CD14-positive monocyte (primary cell): ENCODE measurements at regions not wholly inside any gene's neighbourhood (a gene's known extent, or its start where the extent isn't known, plus 50 kb on each side); places are given as distances from the start of the nearest gene placed in this dataset.

Experiments used
- DNase-seq, 3 donors: peaks; one replicate each; pipeline ENCODE4 v3.0.0-alpha.2; 2011 to 2022
- H2AFZ ChIP-seq: 2 replicates; pipeline ENCODE4 v1.6.0; 2012; ENCODE audit warnings: mild to moderate bottlenecking, low read depth, low read length, inconsistent platforms; ENCODE audit not compliant: insufficient read depth, poor library complexity, severe bottlenecking
- H3K27ac ChIP-seq, 2 donors: 1 replicate in 1 of 2; 2 replicates in 1 of 2; pipeline ENCODE4 v1.5.1; 2012 to 2013; ENCODE audit warnings: low read length in 2 of 2, control low read depth in 1 of 2, inconsistent platforms in 1 of 2, low read depth in 1 of 2, mild to moderate bottlenecking in 1 of 2
- H3K27me3 ChIP-seq, 2 donors: one replicate each; pipeline versions ENCODE4 v1.6.0 to v1.6.1; 2011 to 2013; ENCODE audit warnings: low read length in 2 of 2; ENCODE audit not compliant: control insufficient read depth in 2 of 2, insufficient read depth in 2 of 2
- H3K36me3 ChIP-seq, 2 donors: replicated peaks in 1 of 2; 1 replicate in 1 of 2; 2 replicates in 1 of 2; pipeline versions ENCODE4 v1.5.1 to v1.6.1; 2012 to 2013; ENCODE audit warnings: low read length in 2 of 2, control low read depth in 1 of 2, inconsistent platforms in 1 of 2, mild to moderate bottlenecking in 1 of 2; ENCODE audit not compliant: insufficient read depth in 2 of 2, control insufficient read depth in 1 of 2
- H3K4me1 ChIP-seq, 2 donors: 1 replicate in 1 of 2; 2 replicates in 1 of 2; pipeline versions ENCODE4 v1.5.1 to v1.6.1; 2012 to 2013; ENCODE audit warnings: low read length in 2 of 2, control low read depth in 1 of 2, inconsistent platforms in 1 of 2, mild to moderate bottlenecking in 1 of 2, moderate library complexity in 1 of 2; ENCODE audit not compliant: insufficient read depth in 2 of 2, control insufficient read depth in 1 of 2
- H3K4me2 ChIP-seq: replicated peaks from 2 replicates; pipeline ENCODE3; 2012; ENCODE audit warnings: low read length, moderate library complexity, mild to moderate bottlenecking; ENCODE audit not compliant: poor library complexity, severe bottlenecking; ENCODE audit errors: extremely low read depth
- H3K4me3 ChIP-seq, 3 experiments: fragments of 200-600 bp in 1 of 3; sonication (generic) in 1 of 3; replicated peaks in 1 of 3; 1 replicate in 2 of 3; 2 replicates in 1 of 3; pipeline ENCODE4 v1.5.1; 2011 to 2013; ENCODE audit warnings: low read length in 3 of 3, mild to moderate bottlenecking in 3 of 3, control low read depth in 2 of 3, low read depth in 2 of 3, inconsistent platforms in 1 of 3, moderate library complexity in 1 of 3
- H3K79me2 ChIP-seq: 2 replicates; pipeline ENCODE4 v1.6.0; 2012; ENCODE audit warnings: mild to moderate bottlenecking, control low read depth, inconsistent platforms, low read length, moderate library complexity; ENCODE audit not compliant: insufficient read depth
- H3K9ac ChIP-seq: 2 replicates; pipeline ENCODE4 v1.6.0; 2017; ENCODE audit warnings: low read length, mild to moderate bottlenecking; ENCODE audit not compliant: insufficient read depth, poor library complexity, severe bottlenecking
- H3K9me3 ChIP-seq, 2 donors: replicated peaks in 1 of 2; 1 replicate in 1 of 2; 2 replicates in 1 of 2; pipeline versions ENCODE4 v1.5.1 to v1.6.1; 2012 to 2013; ENCODE audit warnings: low read length in 2 of 2, control low read depth in 1 of 2; ENCODE audit not compliant: control insufficient read depth in 1 of 2, insufficient read depth in 1 of 2
- H4K20me1 ChIP-seq: 2 replicates; pipeline ENCODE4 v1.6.0; 2012; ENCODE audit warnings: mild to moderate bottlenecking, low read length, control low read depth, moderate library complexity; ENCODE audit not compliant: insufficient read depth
- H3K27ac Mint-ChIP-seq, 7 donors: one replicate each; pipeline ENCODE4 v1.8.0; 2020; ENCODE audit warnings: mild to moderate bottlenecking in 7 of 7, mixed read lengths in 7 of 7, moderate library complexity in 6 of 7, inconsistent platforms in 2 of 7
- H3K27me3 Mint-ChIP-seq, 3 donors: one replicate each; pipeline ENCODE4 v1.8.0; 2021 to 2022; ENCODE audit warnings: low read depth in 3 of 3, mild to moderate bottlenecking in 3 of 3, mixed read lengths in 3 of 3, moderate library complexity in 3 of 3, inconsistent platforms in 1 of 3
- H3K36me3 Mint-ChIP-seq, 2 donors: one replicate each; pipeline ENCODE4 v1.8.0; 2020; ENCODE audit warnings: mixed read lengths in 2 of 2, inconsistent platforms in 1 of 2, mild to moderate bottlenecking in 1 of 2
- H3K4me1 Mint-ChIP-seq: one replicate; pipeline ENCODE4 v1.8.0; 2020; ENCODE audit warnings: mild to moderate bottlenecking, mixed read lengths
- H3K4me3 Mint-ChIP-seq, 2 donors: one replicate each; pipeline ENCODE4 v1.8.0; 2020; ENCODE audit warnings: mild to moderate bottlenecking in 2 of 2, mixed read lengths in 2 of 2, moderate library complexity in 1 of 2
- H3K9me3 Mint-ChIP-seq, 7 donors: one replicate each; pipeline ENCODE4 v1.8.0; 2020 to 2022; ENCODE audit warnings: mixed read lengths in 7 of 7, mild to moderate bottlenecking in 6 of 7, moderate library complexity in 6 of 7, inconsistent platforms in 2 of 7
- WGBS: methylation state at CpG from one replicate; pipeline ENCODE4 v1.1.5; 2013; ENCODE audit warnings: missing lambda C conversion rate; ENCODE audit not compliant: insufficient coverage; 5-methylcytosine and 5-hydroxymethylcytosine counted together
- intact Hi-C, 2 donors: fragments of 100-400 bp; cut with micrococcal nuclease; formaldehyde crosslinking; loops; one replicate each; pipeline versions ENCODE4 v1.15.0 to v1.15.1; 2023
- TF ChIP-seq, protein P1 (sequence below): fragments of 200-600 bp; IDR thresholded peaks from one replicate; pipeline ENCODE4 v1.8.0; 2022; ENCODE audit warnings: antibody characterized with exemption, mild to moderate bottlenecking

DNA sequence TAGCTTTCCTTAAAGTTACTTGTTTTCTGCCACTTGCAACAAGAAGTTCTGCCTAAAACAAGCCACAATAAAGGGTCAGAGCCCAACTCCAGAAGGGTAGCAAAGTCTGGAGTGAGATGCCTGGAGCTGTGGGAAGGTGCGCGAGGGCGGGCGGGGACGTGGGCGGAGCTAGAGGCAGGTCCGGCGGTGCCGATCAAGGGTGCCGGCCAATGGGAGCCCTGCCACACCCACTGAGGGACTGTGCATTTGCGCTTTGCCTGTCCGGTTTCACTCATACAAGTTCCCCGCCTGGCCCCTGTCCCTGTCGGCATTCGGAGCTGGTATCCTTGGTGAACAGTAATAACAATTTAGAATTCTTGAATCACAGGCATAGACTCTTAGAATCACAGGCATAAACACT is 732.4 kb downstream of the MATN1 start:
- no peaks in the 10 kb centered on the region for H3K36me3 ChIP-seq
- H3K9ac ChIP-seq: no peak overlapping the region
- H3K9me3 Mint-ChIP-seq: peaks cover 6 to 37% (median 18%) of the 10 kb centered on the region in 7 donors
- H3K27me3 Mint-ChIP-seq: peaks cover 8 to 10% (median 10%) of the 10 kb centered on the region in 3 donors
- H3K4me1 ChIP-seq: peaks cover 6 to 12% of the 10 kb centered on the region in 2 donors
- H3K79me2 ChIP-seq: no peaks in the 10 kb centered on the region
- H3K27ac ChIP-seq: no peak overlapping the region
- no peaks in the 10 kb centered on the region for H4K20me1 ChIP-seq
- H3K27ac Mint-ChIP-seq: no peak overlapping the region
- DNase-seq: no peak
- intact Hi-C loops: no loop called here
- H3K4me1 Mint-ChIP-seq: peaks cover 8% of the 10 kb centered on the region
- H3K4me2 ChIP-seq: no peak overlapping the region
- H3K36me3 Mint-ChIP-seq: no peaks in the 10 kb centered on the region
- TF ChIP-seq, protein P1, sequence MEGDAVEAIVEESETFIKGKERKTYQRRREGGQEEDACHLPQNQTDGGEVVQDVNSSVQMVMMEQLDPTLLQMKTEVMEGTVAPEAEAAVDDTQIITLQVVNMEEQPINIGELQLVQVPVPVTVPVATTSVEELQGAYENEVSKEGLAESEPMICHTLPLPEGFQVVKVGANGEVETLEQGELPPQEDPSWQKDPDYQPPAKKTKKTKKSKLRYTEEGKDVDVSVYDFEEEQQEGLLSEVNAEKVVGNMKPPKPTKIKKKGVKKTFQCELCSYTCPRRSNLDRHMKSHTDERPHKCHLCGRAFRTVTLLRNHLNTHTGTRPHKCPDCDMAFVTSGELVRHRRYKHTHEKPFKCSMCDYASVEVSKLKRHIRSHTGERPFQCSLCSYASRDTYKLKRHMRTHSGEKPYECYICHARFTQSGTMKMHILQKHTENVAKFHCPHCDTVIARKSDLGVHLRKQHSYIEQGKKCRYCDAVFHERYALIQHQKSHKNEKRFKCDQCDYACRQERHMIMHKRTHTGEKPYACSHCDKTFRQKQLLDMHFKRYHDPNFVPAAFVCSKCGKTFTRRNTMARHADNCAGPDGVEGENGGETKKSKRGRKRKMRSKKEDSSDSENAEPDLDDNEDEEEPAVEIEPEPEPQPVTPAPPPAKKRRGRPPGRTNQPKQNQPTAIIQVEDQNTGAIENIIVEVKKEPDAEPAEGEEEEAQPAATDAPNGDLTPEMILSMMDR: no peak
- no peak overlapping the region for H3K4me3 ChIP-seq
- 50% methylated on average over 12 of the region's 15 CpGs for WGBS
- no peak overlapping the region for H3K4me3 Mint-ChIP-seq
- H2AFZ ChIP-seq: no peak overlapping the region
- H3K9me3 ChIP-seq: peaks cover 7 to 11% of the 10 kb centered on the region in 2 donors
- no peaks in the 10 kb centered on the region for H3K27me3 ChIP-seq

DNA sequence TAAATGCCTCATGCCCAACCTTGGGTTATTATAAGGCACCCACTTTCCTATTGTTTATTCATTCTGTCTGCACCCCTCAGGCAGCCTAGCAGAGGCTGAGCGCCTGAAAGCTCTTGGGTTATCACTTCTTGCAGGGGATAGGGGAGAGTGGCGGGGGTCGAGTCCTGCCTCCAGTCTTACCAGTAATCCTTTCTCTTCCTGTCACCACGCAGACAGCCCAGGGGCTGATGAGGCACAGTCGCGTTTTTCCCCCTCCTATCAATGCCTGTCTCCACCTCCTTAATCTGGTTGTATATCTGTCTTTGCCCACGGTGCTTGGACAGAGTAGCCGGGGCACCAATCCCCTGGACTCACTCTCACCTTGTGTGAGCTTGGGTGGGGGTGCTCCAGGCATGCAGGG is 733.1 kb downstream of the MATN1 start:
- Histone ChIP-seq H3K27me3 (no peaks in the 10 kb centered on the region), H2AFZ (no peak overlapping the region), H3K4me2 (no peak overlapping the region), H3K4me3 (no peak overlapping the region), H3K9me3 (peaks cover 7 to 11% of the 10 kb centered on the region in 2 donors), H3K79me2 (no peaks in the 10 kb centered on the region), H4K20me1 (no peaks in the 10 kb centered on the region), H3K27ac (no peak overlapping the region), H3K4me1 (peaks cover 13 to 18% of the 10 kb centered on the region in 2 donors), H3K9ac (no peak overlapping the region), H3K36me3 (no peaks in the 10 kb centered on the region)
- no peak for DNase-seq
- Mint-ChIP-seq H3K27me3 (peaks cover 8 to 10% (median 10%) of the 10 kb centered on the region in 3 donors), H3K4me3 (no peak overlapping the region), H3K9me3 (peaks cover 5 to 30% (median 18%) of the 10 kb centered on the region in 7 donors), H3K36me3 (no peaks in the 10 kb centered on the region), H3K4me1 (peaks cover 13% of the 10 kb centered on the region), H3K27ac (no peak overlapping the region)
- intact Hi-C loops: no loop called here
- TF ChIP-seq, protein P1: no peak
- WGBS: 90% methylated on average over 3 of the region's 8 CpGs
